ENCODE measurements at regions not wholly inside any gene's neighbourhood (a gene's known extent, or its start where the extent isn't known, plus 50 kb on each side); places are given as distances from the start of the nearest gene placed in this dataset.

DNA sequence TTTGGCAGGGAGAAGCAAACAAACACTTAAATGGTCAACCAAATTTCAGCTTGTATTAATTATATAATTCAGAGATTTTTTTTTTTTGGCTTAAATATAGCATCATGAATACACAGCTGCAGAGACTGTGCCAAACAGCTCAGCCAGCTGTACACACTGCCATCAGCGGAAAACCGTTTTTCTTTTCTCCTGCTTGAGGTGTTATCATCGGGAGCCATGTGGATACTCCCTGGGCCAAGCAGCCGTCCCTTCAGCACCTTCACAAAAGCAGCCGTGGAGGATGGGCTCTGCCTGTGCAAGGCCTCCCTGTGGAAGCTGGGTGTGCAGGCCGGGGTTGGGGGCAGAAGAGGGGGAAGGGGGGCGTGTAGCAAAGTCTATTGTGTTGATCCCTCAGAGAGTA, 85.0 kb downstream of the NUF2 start:
- no peak for TF ChIP-seq CTCF (IDR thresholded peaks at IDR 0.05)
- TF ChIP-seq POLR2AphosphoS5 (IDR thresholded peaks at IDR 0.05; ENCODE audit: low read depth, low read length): no peak
- TF ChIP-seq SIN3A (IDR thresholded peaks at IDR 0.05; ENCODE audit: borderline replicate concordance, insufficient read depth, low read depth, low read length): no peak
- no peak for TF ChIP-seq TCF7L2 (IDR thresholded peaks at IDR 0.05; ENCODE audit: low read depth, low read length)
- TF ChIP-seq REST (IDR thresholded peaks at IDR 0.05; ENCODE audit: insufficient read depth in 1 of 2, low read depth in 2 of 2, low read length in 1 of 2): no peak
